ENCODE measurements at regions not wholly inside any gene's neighbourhood (a gene's known extent, or its start where the extent isn't known, plus 50 kb on each side); places are given as distances from the start of the nearest gene placed in this dataset.

- Mint-ChIP-seq H3K36me3 (peaks cover 4% of the 10 kb centered on the region; the same call in 1 of the 2 replicates), H3K9me3 (peaks cover 10% of the 10 kb centered on the region), H3K4me3 (no peak overlapping the region), H3K4me1 (peaks cover 17% of the 10 kb centered on the region), H3K27ac (no peak overlapping the region), H3K27me3 (ENCODE audit: low read depth) (no peaks in the 10 kb centered on the region)
- ATAC-seq (no peak), DNase-seq (ENCODE audit: low spot score) (no peak)
- TF ChIP-seq GTF2I (CRISPR knock-in tag; conservative IDR thresholded peaks at IDR 0.05) (0 out of 2 replicates have a peak, but pooled peaks have one; percentile 5), STAT6 (CRISPR knock-in tag; conservative IDR thresholded peaks at IDR 0.05; ENCODE audit: low read depth) (no peak), HMGXB4 (CRISPR knock-in tag; IDR thresholded peaks at IDR 0.05) (no peak), ETV6 (CRISPR knock-in tag; IDR thresholded peaks at IDR 0.05) (no peak), TEAD4 (CRISPR knock-in tag; IDR thresholded peaks at IDR 0.05) (no peak), FOXP1 (CRISPR knock-in tag; IDR thresholded peaks at IDR 0.05; ENCODE audit: borderline replicate concordance) (no peak), ATF3 (CRISPR knock-in tag; conservative IDR thresholded peaks at IDR 0.05) (no peak), USF2 (CRISPR knock-in tag; IDR thresholded peaks at IDR 0.05) (no peak), HMGA2 (CRISPR knock-in tag; IDR thresholded peaks at IDR 0.05) (no peak)
- ChIA-PET POLR2A (no interaction called here), CTCF (interaction anchor here (1.6 kb wide), 1 partner anchor 17 kb away, joined by 6 read pairs; no protein-coding TSS in a partner anchor)
Measured at GRCh38 chr11:134543645-134544044, 131.6 kb upstream of the B3GAT1 start.

GRCh38 chr11:134543241-134543640 lies 131.2 kb upstream of the B3GAT1 start:
- Mint-ChIP-seq H3K27ac (no peak overlapping the region; the same call in 1 of the 2 replicates), H3K9me3 (peaks cover 8% of the 10 kb centered on the region), H3K4me1 (peaks cover 21% of the 10 kb centered on the region), H3K4me3 (no peak overlapping the region), H3K27me3 (ENCODE audit: low read depth) (no peaks in the 10 kb centered on the region), H3K36me3 (peaks cover 4% of the 10 kb centered on the region; the same call in 1 of the 2 replicates)
- DNase-seq (ENCODE audit: low spot score) = no peak
- no peak; the same call in 1 of the 2 replicates for ATAC-seq
- CTCF ChIA-PET = interaction anchor here (1.1 to 1.6 kb wide), 2 partner anchors 18 to 151 kb away, joined by 3 to 6 read pairs; no protein-coding TSS in a partner anchor
- TF ChIP-seq GTF2I (CRISPR knock-in tag; conservative IDR thresholded peaks at IDR 0.05) (no peak), ZNF281 (CRISPR knock-in tag; IDR thresholded peaks at IDR 0.05) (no peak), FOXK1 (CRISPR knock-in tag; IDR thresholded peaks at IDR 0.05) (no peak), SMAD4 (CRISPR knock-in tag; IDR thresholded peaks at IDR 0.05) (no peak), OVOL2 (CRISPR knock-in tag; IDR thresholded peaks at IDR 0.05; ENCODE audit: borderline replicate concordance) (no peak), SP1 (CRISPR knock-in tag; conservative IDR thresholded peaks at IDR 0.05) (no peak), CBFB (CRISPR knock-in tag; IDR thresholded peaks at IDR 0.05; ENCODE audit: low read depth) (no peak), E2F4 (CRISPR knock-in tag; IDR thresholded peaks at IDR 0.05; ENCODE audit: borderline replicate concordance, low read depth) (no peak), NFE2L1 (CRISPR knock-in tag; IDR thresholded peaks at IDR 0.05) (no peak), MYBL2 (CRISPR knock-in tag; IDR thresholded peaks at IDR 0.05) (no peak)
- POLR2A ChIA-PET = no interaction called here

Measured in WTC11 (cell line).